ENCODE measurements at regions not wholly inside any gene's neighbourhood (a gene's known extent, or its start where the extent isn't known, plus 50 kb on each side); places are given as distances from the start of the nearest gene placed in this dataset.

DNA sequence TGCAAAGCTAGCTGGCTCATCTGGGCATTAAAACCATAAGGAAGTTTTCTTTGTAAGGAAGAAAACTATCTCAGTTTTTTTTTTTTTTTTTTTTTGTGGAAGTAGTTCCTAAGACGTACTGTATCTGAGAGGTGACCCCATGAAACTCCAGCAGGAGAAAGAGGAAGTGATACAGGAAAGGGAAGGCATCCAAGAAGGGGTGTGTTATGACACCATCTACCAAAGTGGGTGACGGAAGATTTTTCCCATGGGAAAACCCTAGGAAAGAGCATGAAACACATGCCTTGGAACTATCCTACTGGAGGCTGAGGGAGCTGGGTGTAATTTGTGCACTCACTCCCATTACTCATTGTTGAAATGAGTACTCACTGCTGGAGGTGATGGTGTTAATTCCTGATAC lies 63.8 kb upstream of the ARHGAP20 start:
- TF ChIP-seq, protein P1, sequence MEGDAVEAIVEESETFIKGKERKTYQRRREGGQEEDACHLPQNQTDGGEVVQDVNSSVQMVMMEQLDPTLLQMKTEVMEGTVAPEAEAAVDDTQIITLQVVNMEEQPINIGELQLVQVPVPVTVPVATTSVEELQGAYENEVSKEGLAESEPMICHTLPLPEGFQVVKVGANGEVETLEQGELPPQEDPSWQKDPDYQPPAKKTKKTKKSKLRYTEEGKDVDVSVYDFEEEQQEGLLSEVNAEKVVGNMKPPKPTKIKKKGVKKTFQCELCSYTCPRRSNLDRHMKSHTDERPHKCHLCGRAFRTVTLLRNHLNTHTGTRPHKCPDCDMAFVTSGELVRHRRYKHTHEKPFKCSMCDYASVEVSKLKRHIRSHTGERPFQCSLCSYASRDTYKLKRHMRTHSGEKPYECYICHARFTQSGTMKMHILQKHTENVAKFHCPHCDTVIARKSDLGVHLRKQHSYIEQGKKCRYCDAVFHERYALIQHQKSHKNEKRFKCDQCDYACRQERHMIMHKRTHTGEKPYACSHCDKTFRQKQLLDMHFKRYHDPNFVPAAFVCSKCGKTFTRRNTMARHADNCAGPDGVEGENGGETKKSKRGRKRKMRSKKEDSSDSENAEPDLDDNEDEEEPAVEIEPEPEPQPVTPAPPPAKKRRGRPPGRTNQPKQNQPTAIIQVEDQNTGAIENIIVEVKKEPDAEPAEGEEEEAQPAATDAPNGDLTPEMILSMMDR (IDR thresholded peaks at IDR 0.05), result no peak
- no peak for TF ChIP-seq POLR2AphosphoS5 (IDR thresholded peaks at IDR 0.05)
